ENCODE measurements at regions not wholly inside any gene's neighbourhood (a gene's known extent, or its start where the extent isn't known, plus 50 kb on each side); places are given as distances from the start of the nearest gene placed in this dataset.

DNA sequence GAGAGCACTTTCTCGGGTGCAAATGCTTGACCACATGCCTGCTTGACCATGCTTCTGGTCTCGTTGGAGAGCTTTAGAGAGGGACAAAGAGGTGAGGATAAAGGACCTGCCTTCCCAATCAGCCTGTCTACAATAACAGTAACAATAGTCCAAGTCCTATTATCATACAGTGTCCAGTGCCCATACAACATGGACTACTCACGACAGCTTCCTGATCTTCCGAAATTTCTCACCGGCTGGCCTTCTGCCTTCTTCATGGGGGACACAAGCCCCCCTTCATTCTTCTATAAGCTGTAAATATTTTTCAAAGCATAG is 329.0 kb downstream of the PAX3 start:
- Histone ChIP-seq H3K9me3 (ENCODE audit: insufficient read depth, low read depth) (peaks cover 16% of the 10 kb centered on the region; the same call in 1 of the 2 replicates), H3K9me2 (ENCODE audit: insufficient read depth) (no peaks in the 10 kb centered on the region), H3K27me3 (ENCODE audit: insufficient read depth, low read depth) (no peaks in the 10 kb centered on the region), H3K79me2 (ENCODE audit: low read depth) (no peaks in the 10 kb centered on the region), H3K27ac (no peak overlapping the region), H3F3A (ENCODE audit: insufficient read depth, low read depth) (peaks cover 21% of the 10 kb centered on the region), H3K4me1 (replicated peaks; ENCODE audit: insufficient read depth) (peaks cover 34% of the 10 kb centered on the region), H3K4me3 (no peak overlapping the region), H2AFZ (no peak overlapping the region), H3K36me3 (ENCODE audit: low read depth) (no peaks in the 10 kb centered on the region), H3K4me2 (no peak overlapping the region), H4K20me1 (ENCODE audit: insufficient read depth) (no peaks in the 10 kb centered on the region)
- intact Hi-C loops (cut with micrococcal nuclease; ENCODE audit: unreplicated experiment): loop anchor here (1.0 to 10.0 kb wide), 7 partner anchors 55 to 615 kb away; no protein-coding TSS in a partner anchor
- CTCF ChIA-PET: interaction anchor here (0.6 to 1.1 kb wide), 2 partner anchors 118 to 396 kb away, joined by 3 to 4 read pairs; no protein-coding TSS in a partner anchor
- no TSS peak for BruUV-seq (replicated peaks)
- POLR2A ChIA-PET (ENCODE audit: unreplicated experiment): no interaction called here
- no peak for TF ChIP-seq EZH2 (IDR thresholded peaks at IDR 0.05; ENCODE audit: low read depth)
- TF ChIP-seq, protein P1, sequence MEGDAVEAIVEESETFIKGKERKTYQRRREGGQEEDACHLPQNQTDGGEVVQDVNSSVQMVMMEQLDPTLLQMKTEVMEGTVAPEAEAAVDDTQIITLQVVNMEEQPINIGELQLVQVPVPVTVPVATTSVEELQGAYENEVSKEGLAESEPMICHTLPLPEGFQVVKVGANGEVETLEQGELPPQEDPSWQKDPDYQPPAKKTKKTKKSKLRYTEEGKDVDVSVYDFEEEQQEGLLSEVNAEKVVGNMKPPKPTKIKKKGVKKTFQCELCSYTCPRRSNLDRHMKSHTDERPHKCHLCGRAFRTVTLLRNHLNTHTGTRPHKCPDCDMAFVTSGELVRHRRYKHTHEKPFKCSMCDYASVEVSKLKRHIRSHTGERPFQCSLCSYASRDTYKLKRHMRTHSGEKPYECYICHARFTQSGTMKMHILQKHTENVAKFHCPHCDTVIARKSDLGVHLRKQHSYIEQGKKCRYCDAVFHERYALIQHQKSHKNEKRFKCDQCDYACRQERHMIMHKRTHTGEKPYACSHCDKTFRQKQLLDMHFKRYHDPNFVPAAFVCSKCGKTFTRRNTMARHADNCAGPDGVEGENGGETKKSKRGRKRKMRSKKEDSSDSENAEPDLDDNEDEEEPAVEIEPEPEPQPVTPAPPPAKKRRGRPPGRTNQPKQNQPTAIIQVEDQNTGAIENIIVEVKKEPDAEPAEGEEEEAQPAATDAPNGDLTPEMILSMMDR (conservative IDR thresholded peaks at IDR 0.05): no peak
- no peak for DNase-seq

DNA sequence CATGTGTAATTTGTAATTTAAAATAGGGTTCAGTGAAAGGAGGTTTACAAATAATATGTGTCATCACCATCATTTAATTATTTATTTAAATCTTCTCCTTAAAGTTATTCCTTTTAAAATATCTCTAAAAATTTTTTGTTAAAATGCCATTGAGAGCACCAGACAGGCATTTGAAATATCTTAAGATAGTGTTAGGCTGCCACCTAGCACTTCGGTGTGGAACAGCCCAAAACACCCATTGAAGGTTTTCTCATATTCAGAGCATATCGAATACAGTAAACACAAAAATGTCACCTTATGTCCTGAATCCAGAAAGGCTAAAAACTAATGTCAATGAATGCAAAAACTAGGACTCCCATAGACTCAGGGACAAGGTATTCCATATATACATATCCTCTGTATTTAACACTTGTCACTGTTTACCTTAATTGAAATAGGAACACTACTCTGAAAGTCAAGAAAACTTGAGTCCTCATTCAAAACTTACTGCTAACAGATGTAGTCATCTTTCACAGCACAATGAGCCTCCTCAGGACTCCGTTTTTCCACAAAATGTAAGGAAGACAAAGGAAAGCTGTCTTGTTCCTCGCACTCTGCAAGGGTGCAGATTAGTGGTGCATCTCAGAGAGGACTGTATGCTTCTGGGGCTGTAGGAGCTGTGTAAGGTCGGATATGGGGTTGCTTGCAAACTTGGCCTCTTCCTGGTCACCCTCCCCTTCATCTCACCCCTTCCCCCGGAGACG is 329.5 kb downstream of the PAX3 start:
- H3K9me3 ChIP-seq (ENCODE audit: insufficient read depth, low read depth): peaks cover 11% of the 10 kb centered on the region; the same call in 1 of the 2 replicates
- ChIA-PET CTCF (interaction anchor here (0.6 to 1.1 kb wide), 2 partner anchors 118 to 395 kb away, joined by 3 to 4 read pairs; no protein-coding TSS in a partner anchor), POLR2A (ENCODE audit: unreplicated experiment) (no interaction called here)
- H3K27me3 ChIP-seq (ENCODE audit: insufficient read depth, low read depth): no peaks in the 10 kb centered on the region
- H3K4me1 ChIP-seq (replicated peaks; ENCODE audit: insufficient read depth): peaks cover 34% of the 10 kb centered on the region
- H3K27ac ChIP-seq: no peak overlapping the region
- no TSS peak for BruUV-seq (replicated peaks)
- no peaks in the 10 kb centered on the region for H3K79me2 ChIP-seq (ENCODE audit: low read depth)
- TF ChIP-seq, protein P1 (conservative IDR thresholded peaks at IDR 0.05): peak; percentile 99
- TF ChIP-seq EZH2 (IDR thresholded peaks at IDR 0.05; ENCODE audit: low read depth): no peak
- peak; percentile 54 to 61 for DNase-seq
- H3K4me3 ChIP-seq: no peak overlapping the region
- no peaks in the 10 kb centered on the region for H3K9me2 ChIP-seq (ENCODE audit: insufficient read depth)
- intact Hi-C loops (cut with micrococcal nuclease; ENCODE audit: unreplicated experiment): loop anchor here (1.0 to 5.0 kb wide), 6 partner anchors 56 to 527 kb away; no protein-coding TSS in a partner anchor
- H2AFZ ChIP-seq: peak overlapping the region; percentile 2; the same call in 1 of the 2 replicates
- peaks cover 21% of the 10 kb centered on the region for H3F3A ChIP-seq (ENCODE audit: insufficient read depth, low read depth)
- no peak overlapping the region for H3K4me2 ChIP-seq
- no peaks in the 10 kb centered on the region for H4K20me1 ChIP-seq (ENCODE audit: insufficient read depth)
- no peaks in the 10 kb centered on the region for H3K36me3 ChIP-seq (ENCODE audit: low read depth)

DNA sequence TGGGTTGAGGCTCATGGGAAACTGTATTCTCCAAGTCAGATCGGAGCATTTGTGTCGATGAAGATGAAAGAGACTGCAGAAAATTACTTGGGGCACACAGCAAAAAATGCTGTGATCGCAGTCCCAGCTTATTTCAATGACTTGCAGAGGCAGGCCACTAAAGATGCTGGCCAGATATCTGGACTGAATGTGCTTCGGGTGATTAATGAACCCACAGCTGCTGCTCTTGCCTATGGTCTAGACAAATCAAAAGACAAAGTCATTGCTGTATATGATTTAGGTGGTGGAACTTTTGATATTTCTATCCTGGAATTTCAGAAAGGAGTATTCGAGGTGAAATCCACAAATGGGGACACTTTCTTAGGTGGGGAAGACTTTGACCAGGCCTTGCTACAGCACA is 336.6 kb downstream of the PAX3 start:
- no peaks in the 10 kb centered on the region for H3F3A ChIP-seq (ENCODE audit: insufficient read depth, low read depth)
- no peaks in the 10 kb centered on the region for H3K36me3 ChIP-seq (ENCODE audit: low read depth)
- H3K4me2 ChIP-seq: no peak overlapping the region
- H3K9me3 ChIP-seq (ENCODE audit: insufficient read depth, low read depth): no peaks in the 10 kb centered on the region
- no peak overlapping the region for H3K4me3 ChIP-seq
- TF ChIP-seq, protein P1 (conservative IDR thresholded peaks at IDR 0.05): no peak
- no peak for TF ChIP-seq EZH2 (IDR thresholded peaks at IDR 0.05; ENCODE audit: low read depth)
- ChIA-PET POLR2A (ENCODE audit: unreplicated experiment) (no interaction called here), CTCF (interaction anchor here (0.6 kb wide), 1 partner anchor 451 kb away, joined by 4 read pairs; no protein-coding TSS in a partner anchor)
- H3K27me3 ChIP-seq (ENCODE audit: insufficient read depth, low read depth): no peaks in the 10 kb centered on the region
- no peaks in the 10 kb centered on the region for H3K79me2 ChIP-seq (ENCODE audit: low read depth)
- H3K27ac ChIP-seq: no peak overlapping the region
- no peak overlapping the region for H2AFZ ChIP-seq
- intact Hi-C loops (cut with micrococcal nuclease; ENCODE audit: unreplicated experiment): no loop called here
- H4K20me1 ChIP-seq (ENCODE audit: insufficient read depth): no peaks in the 10 kb centered on the region
- no peaks in the 10 kb centered on the region for H3K9me2 ChIP-seq (ENCODE audit: insufficient read depth)
- no peaks in the 10 kb centered on the region for H3K4me1 ChIP-seq (replicated peaks; ENCODE audit: insufficient read depth)
- DNase-seq: no peak
- BruUV-seq (replicated peaks): no TSS peak

All from PC-9 (cell line).